ENCODE measurements at regions not wholly inside any gene's neighbourhood (a gene's known extent, or its start where the extent isn't known, plus 50 kb on each side); places are given as distances from the start of the nearest gene placed in this dataset.
"Not testable (repeated sequence)": the region's sequence is repeated elsewhere in the genome, so short reads cannot be mapped to it uniquely, and the experiment has no call there.

- no peak for DNase-seq
Measured at GRCh38 chr3:70471464-70472342, 159.3 kb upstream of the MDFIC2 start.

GRCh38 chr3:70466096-70466495 lies 153.7 kb upstream of the MDFIC2 start:
- no peak for DNase-seq

GRCh38 chr3:70464876-70465275 lies 152.4 kb upstream of the MDFIC2 start:
- DNase-seq, result no peak

- no peak for DNase-seq
Measured at GRCh38 chr3:70464465-70464864, 152.0 kb upstream of the MDFIC2 start.

GRCh38 chr3:70450220-70450619 lies 137.8 kb upstream of the MDFIC2 start:
- DNase-seq, result not testable (repeated sequence)

GRCh38 chr3:70435422-70435821 lies 123.0 kb upstream of the MDFIC2 start:
- not testable (repeated sequence) for DNase-seq

- DNase-seq, result no peak
Measured at GRCh38 chr3:70433091-70433490, 120.7 kb upstream of the MDFIC2 start.

GRCh38 chr3:70431911-70432310 lies 119.5 kb upstream of the MDFIC2 start:
- no peak for DNase-seq

- DNase-seq, result no peak
Measured at GRCh38 chr3:70426071-70426470, 113.6 kb upstream of the MDFIC2 start.

- no peak for DNase-seq
Measured at GRCh38 chr3:70421506-70421905, 109.1 kb upstream of the MDFIC2 start.

- DNase-seq, result no peak
Measured at GRCh38 chr3:70409018-70409417, 96.6 kb upstream of the MDFIC2 start.

GRCh38 chr3:70400194-70400593 lies 87.8 kb upstream of the MDFIC2 start:
- no peak for DNase-seq

- no peak for DNase-seq
Measured at GRCh38 chr3:70393881-70394612, 81.6 kb upstream of the MDFIC2 start.

- DNase-seq, result no peak
Measured at GRCh38 chr3:70392227-70392626, 79.8 kb upstream of the MDFIC2 start.

- DNase-seq, result no peak
Measured at GRCh38 chr3:70387889-70388288, 75.5 kb upstream of the MDFIC2 start.

- no peak for DNase-seq
Measured at GRCh38 chr3:70386846-70387245, 74.4 kb upstream of the MDFIC2 start.

- no peak for DNase-seq
Measured at GRCh38 chr3:70386043-70386442, 73.6 kb upstream of the MDFIC2 start.

- DNase-seq, result no peak
Measured at GRCh38 chr3:70383360-70383831, 71.0 kb upstream of the MDFIC2 start.

GRCh38 chr3:70374179-70374578 lies 61.7 kb upstream of the MDFIC2 start:
- DNase-seq, result no peak

Data from NCI-H1105 treated with DMSO at 0.1 percent for 48 hours (cell line).